ENCODE measurements at regions not wholly inside any gene's neighbourhood (a gene's known extent, or its start where the extent isn't known, plus 50 kb on each side); places are given as distances from the start of the nearest gene placed in this dataset.

GRCh38 chr11:95586661-95587060, 202.9 kb downstream of the FAM76B start:
- TF ChIP-seq Cebpa-rat (IDR thresholded peaks at IDR 0.05) = no peak
- no peak overlapping the region for H3K27ac ChIP-seq
- no peaks in the 10 kb centered on the region for H4K20me1 ChIP-seq
- H3K9ac ChIP-seq = no peak overlapping the region
- peaks cover 10% of the 10 kb centered on the region for H3K4me1 ChIP-seq
- no peak overlapping the region for H3K4me2 ChIP-seq
- no peaks in the 10 kb centered on the region for H3K9me3 ChIP-seq
- no peak overlapping the region for H3K4me3 ChIP-seq
- no peaks in the 10 kb centered on the region for H3K36me3 ChIP-seq
- H3K27me3 ChIP-seq = no peaks in the 10 kb centered on the region

DNA sequence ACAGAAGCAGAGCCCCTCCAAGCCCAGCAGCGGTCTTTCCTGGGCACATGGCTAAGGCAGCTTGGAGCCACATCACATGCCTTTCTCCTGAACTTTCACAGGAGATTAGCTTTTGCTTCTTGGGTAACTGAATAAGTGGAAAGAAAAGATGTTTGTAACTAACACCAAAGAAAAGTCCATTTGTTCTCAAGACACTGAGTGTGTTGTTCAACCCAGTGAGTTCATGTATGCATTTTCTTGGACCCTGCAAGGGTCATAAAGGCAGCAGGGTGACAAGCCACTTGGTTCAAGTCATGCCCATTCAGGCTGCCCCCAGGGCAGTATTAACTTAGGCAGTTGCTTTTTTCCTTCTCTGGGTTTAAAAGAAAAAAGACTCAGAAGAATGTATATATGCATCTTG, 203.4 kb downstream of the FAM76B start:
- Histone ChIP-seq H3K4me3 (no peak overlapping the region), H3K9ac (no peak overlapping the region), H3K4me1 (peaks cover 10% of the 10 kb centered on the region), H4K20me1 (no peaks in the 10 kb centered on the region), H3K36me3 (no peaks in the 10 kb centered on the region), H3K9me3 (no peaks in the 10 kb centered on the region), H3K27me3 (no peaks in the 10 kb centered on the region), H3K4me2 (no peak overlapping the region), H3K27ac (no peak overlapping the region)
- TF ChIP-seq Cebpa-rat (IDR thresholded peaks at IDR 0.05) = no peak

DNA sequence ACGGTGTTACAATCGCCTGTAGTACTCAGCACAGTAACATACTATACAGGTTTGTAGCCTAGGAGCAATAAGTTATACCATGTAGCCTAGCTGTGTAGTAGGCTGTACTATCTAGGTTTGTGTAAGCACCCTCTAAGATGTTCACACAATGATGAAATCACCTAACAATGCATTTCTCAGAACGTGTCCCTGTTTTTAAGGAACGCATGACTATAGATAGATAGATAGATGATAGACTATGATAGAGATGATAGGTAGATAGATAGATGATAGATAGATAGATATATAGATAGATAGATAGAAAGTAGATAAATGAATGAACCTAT, 203.9 kb downstream of the FAM76B start:
- no peak overlapping the region for H3K9ac ChIP-seq
- H4K20me1 ChIP-seq = no peaks in the 10 kb centered on the region
- no peak overlapping the region for H3K27ac ChIP-seq
- H3K4me1 ChIP-seq = peaks cover 10% of the 10 kb centered on the region
- TF ChIP-seq Cebpa-rat (IDR thresholded peaks at IDR 0.05) = no peak
- H3K36me3 ChIP-seq = no peaks in the 10 kb centered on the region
- H3K4me3 ChIP-seq = no peak overlapping the region
- H3K9me3 ChIP-seq = no peaks in the 10 kb centered on the region
- no peaks in the 10 kb centered on the region for H3K27me3 ChIP-seq
- no peak overlapping the region for H3K4me2 ChIP-seq

- H3K4me2 ChIP-seq = no peak overlapping the region
- H4K20me1 ChIP-seq = no peaks in the 10 kb centered on the region
- no peaks in the 10 kb centered on the region for H3K36me3 ChIP-seq
- no peaks in the 10 kb centered on the region for H3K27me3 ChIP-seq
- no peak overlapping the region for H3K27ac ChIP-seq
- H3K9me3 ChIP-seq = no peaks in the 10 kb centered on the region
- peaks cover 10% of the 10 kb centered on the region for H3K4me1 ChIP-seq
- no peak overlapping the region for H3K4me3 ChIP-seq
- no peak for TF ChIP-seq Cebpa-rat (IDR thresholded peaks at IDR 0.05)
- no peak overlapping the region for H3K9ac ChIP-seq
Observed at GRCh38 chr11:95585069-95585751, 204.4 kb downstream of the FAM76B start.

DNA sequence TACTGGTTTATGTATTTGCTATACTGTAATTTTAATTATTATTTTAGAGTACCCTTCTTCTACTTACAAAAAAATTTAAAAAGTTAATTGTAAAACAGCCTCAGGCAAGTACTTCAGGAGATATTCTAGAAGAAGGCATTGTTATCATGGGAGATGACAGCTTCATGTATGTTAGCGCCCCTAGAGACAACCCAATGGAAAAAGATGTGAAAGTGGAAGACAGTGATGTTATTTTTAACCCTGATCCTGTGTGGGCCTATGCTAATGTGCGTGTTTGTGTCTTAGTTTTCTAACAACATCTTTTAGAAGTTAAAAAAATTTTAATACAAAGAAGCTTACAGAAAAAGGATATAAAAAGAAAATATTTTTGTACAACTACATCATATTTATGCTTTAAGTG, 205.0 kb downstream of the FAM76B start:
- Histone ChIP-seq H3K36me3 (no peaks in the 10 kb centered on the region), H3K27ac (no peak overlapping the region), H3K27me3 (no peaks in the 10 kb centered on the region), H3K4me1 (peaks cover 10% of the 10 kb centered on the region), H4K20me1 (no peaks in the 10 kb centered on the region), H3K9me3 (no peaks in the 10 kb centered on the region), H3K4me2 (no peak overlapping the region), H3K4me3 (no peak overlapping the region), H3K9ac (no peak overlapping the region)
- TF ChIP-seq Cebpa-rat (IDR thresholded peaks at IDR 0.05) = no peak

DNA sequence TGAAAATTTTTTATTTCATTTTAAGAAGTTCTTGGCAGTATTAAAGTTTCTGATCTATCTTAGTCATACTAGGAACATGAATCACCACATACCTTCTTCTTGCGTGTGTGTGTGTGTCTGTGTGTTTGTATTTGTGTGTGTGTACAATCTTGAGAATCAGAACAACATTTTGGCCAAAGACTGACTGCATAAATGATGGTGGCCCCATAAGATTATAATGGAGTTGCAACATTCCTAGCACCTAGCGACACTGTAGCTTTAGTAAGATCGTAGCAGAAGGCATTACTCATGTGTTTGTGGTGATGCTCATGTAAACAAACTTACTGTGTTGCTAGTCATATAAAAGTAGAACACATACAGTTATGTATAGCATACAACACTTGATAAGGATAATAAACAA, 205.4 kb downstream of the FAM76B start:
- Histone ChIP-seq H3K9me3 (no peaks in the 10 kb centered on the region), H3K4me1 (peaks cover 10% of the 10 kb centered on the region), H4K20me1 (no peaks in the 10 kb centered on the region), H3K27ac (no peak overlapping the region), H3K4me2 (no peak overlapping the region), H3K36me3 (no peaks in the 10 kb centered on the region), H3K9ac (no peak overlapping the region), H3K4me3 (no peak overlapping the region), H3K27me3 (no peaks in the 10 kb centered on the region)
- no peak for TF ChIP-seq Cebpa-rat (IDR thresholded peaks at IDR 0.05)

DNA sequence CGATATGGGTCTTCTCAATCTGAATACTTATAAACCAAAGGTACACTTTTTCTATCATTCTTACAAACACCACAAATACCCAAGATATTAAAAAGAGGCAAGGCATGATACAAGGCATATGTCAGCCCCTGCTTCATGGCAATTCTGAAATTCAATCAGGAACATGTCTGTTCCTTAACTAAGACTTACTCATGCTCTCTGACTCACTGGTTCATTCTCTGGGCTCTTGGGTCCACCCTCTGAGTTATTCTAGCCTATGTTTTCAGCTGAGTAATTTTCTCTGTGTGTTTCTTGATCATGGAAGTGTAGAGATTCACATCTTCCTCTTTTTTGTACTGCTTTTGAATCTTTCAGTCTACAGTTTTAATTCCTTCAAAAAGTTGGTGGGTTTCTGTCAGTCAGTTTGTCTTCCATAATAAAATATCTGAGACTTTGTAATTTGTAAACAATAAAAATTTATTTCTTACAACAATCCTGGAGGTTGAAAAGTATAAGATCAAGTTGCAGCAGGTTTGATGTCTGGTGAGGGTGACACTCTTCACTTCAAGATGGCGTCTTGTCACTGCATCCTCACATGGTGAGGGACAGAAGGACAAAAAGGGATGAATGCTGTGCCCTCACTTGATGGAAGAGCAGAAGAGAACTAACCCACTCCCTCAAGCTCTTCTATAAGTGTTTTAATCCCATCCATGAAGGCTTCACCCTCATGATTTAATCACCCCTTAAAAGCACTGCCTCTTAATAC, 211.7 kb downstream of the FAM76B start:
- H3K4me1 ChIP-seq = no peaks in the 10 kb centered on the region
- H3K36me3 ChIP-seq = no peaks in the 10 kb centered on the region
- no peak overlapping the region for H3K9ac ChIP-seq
- H3K27ac ChIP-seq = no peak overlapping the region
- H4K20me1 ChIP-seq = no peaks in the 10 kb centered on the region
- no peak for TF ChIP-seq Cebpa-rat (IDR thresholded peaks at IDR 0.05)
- H3K9me3 ChIP-seq = no peaks in the 10 kb centered on the region
- no peak overlapping the region for H3K4me3 ChIP-seq
- H3K4me2 ChIP-seq = no peak overlapping the region
- H3K27me3 ChIP-seq = no peaks in the 10 kb centered on the region

DNA sequence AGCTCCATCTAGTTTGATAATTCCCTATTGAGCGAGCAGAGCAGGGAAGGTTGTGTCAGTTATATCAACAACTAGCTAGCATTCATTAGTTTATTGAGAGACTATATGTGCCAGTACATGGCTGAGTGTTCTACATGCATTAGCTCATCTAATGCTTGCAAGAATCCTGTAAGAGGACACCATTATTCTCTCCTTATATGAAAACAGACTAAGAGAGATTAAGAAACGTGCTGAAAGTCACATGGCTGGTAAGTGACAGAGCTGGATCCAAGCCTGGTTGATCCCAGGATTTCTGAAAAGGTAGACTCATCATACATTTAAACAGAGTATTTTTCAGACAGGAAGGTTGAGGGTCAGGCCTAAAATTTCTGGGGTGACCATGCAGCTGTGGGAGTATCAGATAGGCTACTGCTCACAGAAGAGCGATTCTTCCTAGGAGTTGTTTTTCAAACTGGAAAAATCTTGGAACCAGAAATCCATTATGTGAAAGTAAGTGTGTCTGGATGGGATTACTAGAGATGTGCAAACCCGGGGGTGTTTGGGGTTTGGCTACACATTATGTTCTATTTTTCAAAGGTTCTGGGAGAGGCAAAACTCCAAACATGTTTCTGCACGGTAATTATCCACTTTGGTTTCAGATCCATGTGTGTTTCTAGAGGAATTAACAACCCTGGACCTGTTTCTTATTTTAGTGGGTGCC, 213.3 kb downstream of the FAM76B start:
- no peak overlapping the region for H3K4me2 ChIP-seq
- TF ChIP-seq Cebpa-rat (IDR thresholded peaks at IDR 0.05) = no peak
- H3K9me3 ChIP-seq = no peaks in the 10 kb centered on the region
- H3K36me3 ChIP-seq = no peaks in the 10 kb centered on the region
- H4K20me1 ChIP-seq = no peaks in the 10 kb centered on the region
- no peak overlapping the region for H3K27ac ChIP-seq
- no peak overlapping the region for H3K9ac ChIP-seq
- H3K4me3 ChIP-seq = no peak overlapping the region
- H3K27me3 ChIP-seq = no peaks in the 10 kb centered on the region
- H3K4me1 ChIP-seq = no peaks in the 10 kb centered on the region

DNA sequence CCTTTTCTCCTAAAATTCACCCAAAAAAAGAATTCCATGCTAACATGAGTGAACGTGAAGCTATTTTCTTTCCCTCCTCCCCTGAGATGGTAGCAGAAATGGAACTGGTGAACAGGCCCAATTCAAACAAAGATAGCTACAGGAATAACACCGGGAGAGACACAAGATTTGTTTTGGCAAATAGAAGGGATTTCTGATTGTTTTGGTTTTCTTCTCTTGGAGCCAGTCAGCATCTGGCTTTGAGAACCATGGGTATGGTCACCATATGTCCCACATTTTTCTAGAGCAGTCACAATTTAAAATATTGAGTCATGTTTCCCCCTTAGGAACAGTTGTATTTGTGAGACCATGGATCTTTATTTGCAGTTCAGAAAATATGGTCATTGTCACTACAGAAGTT, 214.1 kb downstream of the FAM76B start:
- TF ChIP-seq Cebpa-rat (IDR thresholded peaks at IDR 0.05) = no peak
- H4K20me1 ChIP-seq = no peaks in the 10 kb centered on the region
- H3K9me3 ChIP-seq = no peaks in the 10 kb centered on the region
- H3K27ac ChIP-seq = no peak overlapping the region
- H3K4me3 ChIP-seq = no peak overlapping the region
- H3K4me2 ChIP-seq = no peak overlapping the region
- H3K9ac ChIP-seq = no peak overlapping the region
- no peaks in the 10 kb centered on the region for H3K27me3 ChIP-seq
- H3K36me3 ChIP-seq = no peaks in the 10 kb centered on the region
- no peaks in the 10 kb centered on the region for H3K4me1 ChIP-seq

GRCh38 chr11:95571718-95572260, 217.8 kb downstream of the FAM76B start:
- Histone ChIP-seq H3K27me3 (no peaks in the 10 kb centered on the region), H3K4me2 (no peak overlapping the region), H3K4me1 (no peaks in the 10 kb centered on the region), H4K20me1 (no peaks in the 10 kb centered on the region), H3K36me3 (no peaks in the 10 kb centered on the region), H3K4me3 (no peak overlapping the region), H3K27ac (no peak overlapping the region), H3K9ac (no peak overlapping the region), H3K9me3 (peaks cover 16% of the 10 kb centered on the region)
- TF ChIP-seq Cebpa-rat (IDR thresholded peaks at IDR 0.05) = no peak
